Small intestine (tissue), 7 donors: ENCODE measurements at regions not wholly inside any gene's neighbourhood (a gene's known extent, or its start where the extent isn't known, plus 50 kb on each side); places are given as distances from the start of the nearest gene placed in this dataset.
"Not testable (repeated sequence)": the region's sequence is repeated elsewhere in the genome, so short reads cannot be mapped to it uniquely, and the experiment has no call there.

Experiments
- DNase-seq, 2 donors: peaks; one replicate each; pipeline versions ENCODE4 v3.0.0 to v3.0.0-alpha.2; 2013
- FAIRE-seq: peaks from 2 replicates; lab custom pipeline; 2012; peaks lifted over from hg19 to GRCh38; lab: Jason Lieb, UNC
- H3K27ac ChIP-seq, 3 donors: one replicate each; pipeline ENCODE4 v1.5.1; 2013; ENCODE audit warnings: low read length in 2 of 3, mild to moderate bottlenecking in 2 of 3, control low read depth in 1 of 3, inconsistent platforms in 1 of 3, low read depth in 1 of 3, moderate library complexity in 1 of 3
- H3K27me3 ChIP-seq, 3 donors: one replicate each; pipeline ENCODE4 v1.6.1; 2013; ENCODE audit warnings: low read length in 3 of 3, inconsistent platforms in 1 of 3; ENCODE audit not compliant: control insufficient read depth in 3 of 3, insufficient read depth in 3 of 3
- H3K36me3 ChIP-seq, 3 donors: one replicate each; pipeline ENCODE4 v1.6.1; 2013; ENCODE audit warnings: low read length in 3 of 3, inconsistent platforms in 1 of 3, low read depth in 1 of 3, mild to moderate bottlenecking in 1 of 3, moderate library complexity in 1 of 3; ENCODE audit not compliant: control insufficient read depth in 3 of 3, insufficient read depth in 2 of 3
- H3K4me1 ChIP-seq, 3 donors: one replicate each; pipeline ENCODE4 v1.6.1; 2013; ENCODE audit warnings: low read length in 2 of 3, inconsistent platforms in 1 of 3, low read depth in 1 of 3, mild to moderate bottlenecking in 1 of 3, moderate library complexity in 1 of 3; ENCODE audit not compliant: control insufficient read depth in 3 of 3, insufficient read depth in 2 of 3
- H3K4me3 ChIP-seq, 3 donors: one replicate each; pipeline ENCODE4 v1.5.1; 2013; ENCODE audit warnings: low read length in 3 of 3, control low read depth in 1 of 3, inconsistent platforms in 1 of 3, low read depth in 1 of 3, mild to moderate bottlenecking in 1 of 3, moderate library complexity in 1 of 3
- H3K9me3 ChIP-seq, 2 donors: one replicate each; pipeline ENCODE4 v1.6.1; 2013; ENCODE audit warnings: low read depth in 1 of 2, low read length in 1 of 2; ENCODE audit not compliant: control insufficient read depth in 2 of 2, insufficient read depth in 1 of 2
- WGBS, 3 donors: extraction: QIAGEN DNeasy Blood & Tissue Kit; methylation state at CpG; one replicate each; pipeline ENCODE4 v1.1.7; 2013; 5-methylcytosine and 5-hydroxymethylcytosine counted together
- donor health status: healthy with polysubstance abuse.
- donor health status: control.
- donor health status: control.
- donor health status: Bipolar disorder and iron deficiency.
- donor health status: healthy.

GRCh38 chr1:243074224-243074623 lies 180.9 kb downstream of the CEP170 start:
- H3K9me3 ChIP-seq, H3K27me3 ChIP-seq, DNase-seq, H3K4me3 ChIP-seq, FAIRE-seq, H3K36me3 ChIP-seq, H3K27ac ChIP-seq, H3K4me1 ChIP-seq: not testable (repeated sequence)
- WGBS, 3 donors = 90 to 93% (median 92%) methylated on average over 1 to 3 of the region's 5 CpGs

GRCh38 chr1:243067056-243067455 lies 188.0 kb downstream of the CEP170 start:
- not testable (repeated sequence) for H3K4me3 ChIP-seq, H3K36me3 ChIP-seq, FAIRE-seq, H3K27me3 ChIP-seq, DNase-seq, H3K4me1 ChIP-seq, H3K27ac ChIP-seq, H3K9me3 ChIP-seq
- WGBS, 3 donors = 94 to 95% (median 94%) methylated on average over 2 to 6 of the region's 7 CpGs

GRCh38 chr1:243061965-243062364 lies 193.1 kb downstream of the CEP170 start:
- FAIRE-seq, H3K4me1 ChIP-seq, H3K27ac ChIP-seq, H3K36me3 ChIP-seq, DNase-seq, H3K4me3 ChIP-seq, H3K9me3 ChIP-seq, H3K27me3 ChIP-seq: not testable (repeated sequence)
- 63 to 80% (median 79%) methylated on average over 3 to 5 of the region's 6 CpGs for WGBS, 3 donors

- FAIRE-seq, H3K27me3 ChIP-seq, H3K9me3 ChIP-seq, H3K36me3 ChIP-seq, H3K4me3 ChIP-seq, H3K4me1 ChIP-seq, DNase-seq, H3K27ac ChIP-seq: not testable (repeated sequence)
- WGBS, 3 donors = 94 to 96% (median 95%) methylated on average over 11 to 22 of the region's 22 CpGs
These were observed 199.6 kb downstream of the CEP170 start for GRCh38 chr1:243055510-243055909.

- H3K9me3 ChIP-seq, H3K27me3 ChIP-seq, DNase-seq, H3K4me1 ChIP-seq, H3K27ac ChIP-seq, FAIRE-seq, H3K4me3 ChIP-seq, H3K36me3 ChIP-seq: not testable (repeated sequence)
- 93 to 97% (median 95%) methylated on average over 12 to 14 of the region's 14 CpGs for WGBS, 3 donors
These were observed 200.0 kb downstream of the CEP170 start for GRCh38 chr1:243055091-243055490.

- not testable (repeated sequence) for FAIRE-seq, DNase-seq, H3K9me3 ChIP-seq, H3K36me3 ChIP-seq, H3K4me1 ChIP-seq, H3K4me3 ChIP-seq, H3K27ac ChIP-seq, H3K27me3 ChIP-seq
- 95 to 96% (median 95%) methylated on average over 14 to 20 of the region's 20 CpGs for WGBS, 3 donors
These were observed 200.4 kb downstream of the CEP170 start for GRCh38 chr1:243054681-243055080.

- H3K27ac ChIP-seq, H3K27me3 ChIP-seq, FAIRE-seq, H3K36me3 ChIP-seq, H3K9me3 ChIP-seq, DNase-seq, H3K4me1 ChIP-seq, H3K4me3 ChIP-seq: not testable (repeated sequence)
- WGBS, 3 donors = 69 to 85% (median 80%) methylated on average over 2 to 4 of the region's 7 CpGs
These were observed 202.0 kb downstream of the CEP170 start for GRCh38 chr1:243053048-243053447.

GRCh38 chr1:243050613-243051012 lies 204.5 kb downstream of the CEP170 start:
- H3K4me1 ChIP-seq, DNase-seq, H3K27me3 ChIP-seq, H3K36me3 ChIP-seq, H3K27ac ChIP-seq, H3K4me3 ChIP-seq, H3K9me3 ChIP-seq, FAIRE-seq: not testable (repeated sequence)
- WGBS, 3 donors = 74 to 93% (median 88%) methylated on average over 5 to 7 of the region's 9 CpGs

- H3K9me3 ChIP-seq, H3K36me3 ChIP-seq, H3K4me3 ChIP-seq, DNase-seq, H3K27me3 ChIP-seq, H3K27ac ChIP-seq, FAIRE-seq, H3K4me1 ChIP-seq: not testable (repeated sequence)
- WGBS, 3 donors = 84 to 86% (median 84%) methylated on average over 11 to 14 of the region's 14 CpGs
These were observed 205.4 kb downstream of the CEP170 start for GRCh38 chr1:243049716-243050115.
